HEK293T (cell line): ENCODE measurements at regions not wholly inside any gene's neighbourhood (a gene's known extent, or its start where the extent isn't known, plus 50 kb on each side); places are given as distances from the start of the nearest gene placed in this dataset.

Source experiments
- ARNT ChIP-seq: fragments of 450-650 bp; IDR thresholded peaks from 2 replicates; pipeline ENCODE4 v1.6.1; 2017; ENCODE audit warnings: mild to moderate bottlenecking
- FOXA1 ChIP-seq: fragments of 450-650 bp; IDR thresholded peaks from 2 replicates; pipeline ENCODE4 v1.6.1; 2016; ENCODE audit warnings: mild to moderate bottlenecking
- FOXK2 ChIP-seq: fragments of 450-650 bp; IDR thresholded peaks from 2 replicates; pipeline ENCODE4 v1.6.1; 2016; ENCODE audit warnings: mild to moderate bottlenecking
- FOXM1 ChIP-seq: fragments of 450-650 bp; IDR thresholded peaks from 2 replicates; pipeline ENCODE4 v1.6.1; 2017; ENCODE audit warnings: mild to moderate bottlenecking, borderline replicate concordance
- HDGF ChIP-seq: fragments of 450-650 bp; IDR thresholded peaks from 2 replicates; pipeline ENCODE4 v1.6.1; 2017; ENCODE audit warnings: antibody characterized with exemption, borderline replicate concordance
- PKNOX1 ChIP-seq: fragments of 450-650 bp; IDR thresholded peaks from 2 replicates; pipeline ENCODE4 v1.6.1; 2016
- SP1 ChIP-seq: fragments of 450-650 bp; IDR thresholded peaks from 2 replicates; pipeline ENCODE4 v1.6.1; 2017
- SUZ12 ChIP-seq: fragments of 450-650 bp; IDR thresholded peaks from 2 replicates; pipeline ENCODE4 v1.6.1; 2016; ENCODE audit warnings: mild to moderate bottlenecking
- TARDBP ChIP-seq: fragments of 450-650 bp; IDR thresholded peaks from 2 replicates; pipeline ENCODE4 v1.6.1; 2016
- ZNF384 ChIP-seq: fragments of 450-650 bp; IDR thresholded peaks from 2 replicates; pipeline ENCODE4 v1.6.1; 2016

GRCh38 chr13:48158915-48159314 is 64.0 kb upstream of the MED4 start:
- TF ChIP-seq HDGF (no peak), SUZ12 (no peak), FOXA1 (no peak), TARDBP (no peak), FOXK2 (no peak), SP1 (no peak), ZNF384 (no peak), FOXM1 (no peak), PKNOX1 (no peak), ARNT (no peak)
